Central memory CD8-positive, alpha-beta T cell (primary cell): ENCODE measurements at regions not wholly inside any gene's neighbourhood (a gene's known extent, or its start where the extent isn't known, plus 50 kb on each side); places are given as distances from the start of the nearest gene placed in this dataset.

Experiments used
- ATAC-seq: fragments of 150-1000 bp; cut with Tn5 transposase; replicated peaks from 2 replicates; pipeline ENCODE4 v1.10.0; 2022; ENCODE audit warnings: mild to moderate bottlenecking, moderate FRiP score, moderate number of reproducible peaks; ENCODE audit not compliant: poor library complexity, severe bottlenecking; ENCODE audit errors: extremely low read depth
- DNase-seq, 2 donors: peaks; one replicate each; pipeline ENCODE4 v3.0.0; 2021; ENCODE audit warnings: low spot score in 2 of 2
- H3K27ac Mint-ChIP-seq: one replicate; pipeline ENCODE4 v1.8.0; 2022; ENCODE audit warnings: low read depth, mild to moderate bottlenecking, moderate library complexity, mixed read lengths
- H3K27me3 Mint-ChIP-seq: one replicate; pipeline ENCODE4 v1.8.0; 2022; ENCODE audit warnings: mixed read lengths
- H3K36me3 Mint-ChIP-seq: one replicate; pipeline ENCODE4 v1.8.0; 2022; ENCODE audit warnings: mild to moderate bottlenecking, moderate library complexity, mixed read lengths; ENCODE audit not compliant: insufficient read depth
- H3K4me1 Mint-ChIP-seq: one replicate; pipeline ENCODE4 v1.8.0; 2022; ENCODE audit warnings: mixed read lengths
- H3K4me3 Mint-ChIP-seq: one replicate; pipeline ENCODE4 v1.8.0; 2022; ENCODE audit warnings: mild to moderate bottlenecking, moderate library complexity, mixed read lengths
- H3K9me3 Mint-ChIP-seq: one replicate; pipeline ENCODE4 v1.8.0; 2022; ENCODE audit warnings: mixed read lengths

- no peak overlapping the region for H3K4me3 Mint-ChIP-seq
- H3K4me1 Mint-ChIP-seq, result no peaks in the 10 kb centered on the region
- H3K9me3 Mint-ChIP-seq, result peaks cover 24% of the 10 kb centered on the region
- peaks cover 1% of the 10 kb centered on the region for H3K36me3 Mint-ChIP-seq
- DNase-seq (no peak), ATAC-seq (no peak)
- no peaks in the 10 kb centered on the region for H3K27me3 Mint-ChIP-seq
- no peak overlapping the region for H3K27ac Mint-ChIP-seq
Measured at GRCh38 chr13:90197722-90198121, 1149.8 kb upstream of the MIR17HG start.

DNA sequence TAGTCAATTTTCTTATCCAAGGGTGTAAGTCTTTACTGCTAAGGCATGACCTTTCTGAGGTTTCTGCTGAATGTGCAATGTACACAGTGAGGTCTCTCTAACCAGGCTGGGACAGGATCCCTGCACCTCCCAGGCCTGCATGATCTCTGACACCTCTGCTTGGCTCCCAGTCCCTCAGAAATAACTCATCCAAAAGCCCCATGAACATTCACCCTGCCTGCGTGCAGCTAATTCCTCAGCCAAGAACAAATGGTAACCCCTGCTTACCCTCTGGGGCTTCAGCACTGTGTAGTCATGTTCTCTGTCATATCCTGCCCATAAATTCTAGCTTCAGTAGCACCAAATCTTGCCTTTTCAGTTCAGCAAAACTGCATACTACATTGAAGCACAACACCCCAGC is 1146.3 kb upstream of the MIR17HG start:
- Mint-ChIP-seq H3K36me3 (no peaks in the 10 kb centered on the region), H3K9me3 (peaks cover 21% of the 10 kb centered on the region), H3K4me1 (no peaks in the 10 kb centered on the region), H3K27me3 (no peaks in the 10 kb centered on the region), H3K4me3 (no peak overlapping the region), H3K27ac (no peak overlapping the region)
- DNase-seq, result no peak
- no peak for ATAC-seq

- H3K36me3 Mint-ChIP-seq, result no peaks in the 10 kb centered on the region
- H3K27ac Mint-ChIP-seq, result no peak overlapping the region
- DNase-seq (no peak), ATAC-seq (no peak)
- H3K27me3 Mint-ChIP-seq, result no peaks in the 10 kb centered on the region
- H3K9me3 Mint-ChIP-seq, result peaks cover 23% of the 10 kb centered on the region
- no peak overlapping the region for H3K4me3 Mint-ChIP-seq
- no peaks in the 10 kb centered on the region for H3K4me1 Mint-ChIP-seq
Measured at GRCh38 chr13:90201676-90202460, 1145.6 kb upstream of the MIR17HG start.

DNA sequence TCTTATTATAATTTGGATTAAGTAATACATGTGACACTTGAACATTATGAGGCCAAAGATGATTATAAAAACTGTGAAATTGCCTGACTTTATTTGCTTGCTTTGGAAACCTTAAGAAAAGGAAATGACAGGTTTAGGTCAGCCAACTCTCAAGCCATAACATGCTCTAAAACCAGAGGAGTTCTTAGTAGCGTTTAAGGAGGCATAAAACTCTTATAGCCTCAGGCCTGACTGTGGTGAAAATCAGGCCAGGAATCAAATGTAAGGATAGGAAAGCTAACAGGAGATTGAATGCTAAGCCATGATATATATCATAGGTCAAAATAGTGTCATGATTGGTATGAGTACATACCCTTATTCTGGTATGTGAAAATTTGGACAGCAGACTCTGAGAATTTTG is 1142.4 kb upstream of the MIR17HG start:
- Mint-ChIP-seq H3K4me3 (no peak overlapping the region), H3K36me3 (no peaks in the 10 kb centered on the region), H3K27me3 (no peaks in the 10 kb centered on the region), H3K9me3 (peaks cover 32% of the 10 kb centered on the region), H3K27ac (no peak overlapping the region), H3K4me1 (no peaks in the 10 kb centered on the region)
- ATAC-seq, result no peak
- DNase-seq, result no peak

- Mint-ChIP-seq H3K27me3 (no peaks in the 10 kb centered on the region), H3K4me1 (no peaks in the 10 kb centered on the region), H3K4me3 (no peak overlapping the region), H3K27ac (no peak overlapping the region), H3K36me3 (no peaks in the 10 kb centered on the region), H3K9me3 (peaks cover 33% of the 10 kb centered on the region)
- no peak for ATAC-seq
- no peak for DNase-seq
Measured at GRCh38 chr13:90205911-90206310, 1141.6 kb upstream of the MIR17HG start.

DNA sequence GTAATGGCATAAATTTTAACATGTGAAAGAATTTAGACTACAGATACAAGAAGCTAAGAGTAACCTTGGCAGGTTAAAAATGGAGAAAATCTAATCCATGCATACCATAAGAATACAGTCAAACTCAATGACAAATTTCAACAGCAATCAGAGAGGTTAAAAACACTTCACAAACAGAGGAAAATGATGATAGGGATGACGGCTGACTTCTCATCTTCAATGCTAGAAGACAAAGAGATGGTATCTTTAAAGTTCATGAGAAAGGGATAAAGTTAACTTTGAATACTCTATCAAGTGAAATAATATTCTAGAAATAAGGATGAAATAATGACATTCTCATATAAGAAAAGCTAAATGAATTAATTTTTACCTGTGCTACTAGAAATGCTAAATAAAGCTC is 1130.2 kb upstream of the MIR17HG start:
- DNase-seq (no peak), ATAC-seq (no peak)
- no peaks in the 10 kb centered on the region for H3K27me3 Mint-ChIP-seq
- H3K9me3 Mint-ChIP-seq, result peaks cover 5% of the 10 kb centered on the region
- no peaks in the 10 kb centered on the region for H3K36me3 Mint-ChIP-seq
- H3K4me3 Mint-ChIP-seq, result no peak overlapping the region
- no peak overlapping the region for H3K27ac Mint-ChIP-seq
- H3K4me1 Mint-ChIP-seq, result no peaks in the 10 kb centered on the region

DNA sequence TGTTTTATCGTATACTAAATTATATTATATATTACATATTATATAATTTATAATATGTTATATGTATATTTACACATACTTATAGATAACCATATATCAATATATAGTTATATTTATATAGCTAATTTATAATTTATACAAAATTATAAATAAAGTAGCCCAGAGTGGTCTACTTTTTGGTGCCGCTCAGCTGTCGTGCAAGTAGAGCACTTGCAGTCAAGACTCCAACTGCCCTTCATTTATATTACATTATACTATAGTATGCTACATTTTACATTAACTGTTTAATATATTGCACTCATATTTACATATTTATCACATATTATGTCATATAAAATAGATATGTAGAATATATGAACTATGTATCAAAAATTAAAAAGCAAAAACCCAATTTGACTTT is 1124.7 kb upstream of the MIR17HG start:
- no peaks in the 10 kb centered on the region for H3K27me3 Mint-ChIP-seq
- H3K4me3 Mint-ChIP-seq, result no peak overlapping the region
- H3K4me1 Mint-ChIP-seq, result no peaks in the 10 kb centered on the region
- H3K27ac Mint-ChIP-seq, result no peak overlapping the region
- peaks cover 10% of the 10 kb centered on the region for H3K9me3 Mint-ChIP-seq
- ATAC-seq (no peak), DNase-seq (no peak)
- H3K36me3 Mint-ChIP-seq, result peaks cover 2% of the 10 kb centered on the region

- Mint-ChIP-seq H3K27me3 (no peaks in the 10 kb centered on the region), H3K36me3 (no peaks in the 10 kb centered on the region), H3K4me1 (no peaks in the 10 kb centered on the region), H3K4me3 (no peak overlapping the region), H3K9me3 (peaks cover 24% of the 10 kb centered on the region), H3K27ac (no peak overlapping the region)
- ATAC-seq, result no peak
- DNase-seq, result no peak
Measured at GRCh38 chr13:90230311-90230710, 1117.2 kb upstream of the MIR17HG start.

DNA sequence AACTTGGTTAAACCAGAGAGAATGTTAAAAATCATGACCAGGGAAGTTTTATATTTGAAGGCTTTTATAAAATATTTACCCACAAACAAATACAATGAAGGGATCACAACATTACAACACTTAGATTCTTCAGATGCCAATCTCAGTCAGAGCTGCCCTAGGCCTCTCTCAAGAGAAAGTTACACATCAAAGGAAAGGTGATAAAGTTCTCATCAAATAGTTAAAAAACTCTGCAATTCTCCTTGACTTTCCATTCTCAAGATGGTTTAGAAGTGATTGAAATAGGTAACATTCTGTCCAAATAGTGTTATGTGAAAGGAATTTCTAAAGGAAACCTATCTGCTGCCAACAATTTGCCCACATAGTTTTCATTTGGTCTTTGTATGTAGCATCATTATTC is 1115.2 kb upstream of the MIR17HG start:
- Mint-ChIP-seq H3K4me3 (no peak overlapping the region), H3K27me3 (no peaks in the 10 kb centered on the region), H3K27ac (no peak overlapping the region), H3K36me3 (no peaks in the 10 kb centered on the region), H3K4me1 (no peaks in the 10 kb centered on the region), H3K9me3 (peaks cover 23% of the 10 kb centered on the region)
- ATAC-seq (no peak), DNase-seq (no peak)

- peaks cover 26% of the 10 kb centered on the region for H3K9me3 Mint-ChIP-seq
- H3K4me1 Mint-ChIP-seq, result no peaks in the 10 kb centered on the region
- no peaks in the 10 kb centered on the region for H3K36me3 Mint-ChIP-seq
- no peak overlapping the region for H3K27ac Mint-ChIP-seq
- ATAC-seq (no peak), DNase-seq (no peak)
- H3K27me3 Mint-ChIP-seq, result no peaks in the 10 kb centered on the region
- no peak overlapping the region for H3K4me3 Mint-ChIP-seq
Measured at GRCh38 chr13:90233933-90234672, 1113.4 kb upstream of the MIR17HG start.

GRCh38 chr13:90237852-90238251 is 1109.6 kb upstream of the MIR17HG start:
- ATAC-seq (no peak), DNase-seq (no peak)
- no peaks in the 10 kb centered on the region for H3K36me3 Mint-ChIP-seq
- H3K27ac Mint-ChIP-seq, result no peak overlapping the region
- H3K9me3 Mint-ChIP-seq, result peaks cover 25% of the 10 kb centered on the region
- H3K4me3 Mint-ChIP-seq, result no peak overlapping the region
- no peaks in the 10 kb centered on the region for H3K4me1 Mint-ChIP-seq
- no peaks in the 10 kb centered on the region for H3K27me3 Mint-ChIP-seq

- no peaks in the 10 kb centered on the region for H3K27me3 Mint-ChIP-seq
- H3K27ac Mint-ChIP-seq, result no peak overlapping the region
- no peaks in the 10 kb centered on the region for H3K36me3 Mint-ChIP-seq
- DNase-seq (no peak), ATAC-seq (no peak)
- no peak overlapping the region for H3K4me3 Mint-ChIP-seq
- peaks cover 25% of the 10 kb centered on the region for H3K9me3 Mint-ChIP-seq
- no peaks in the 10 kb centered on the region for H3K4me1 Mint-ChIP-seq
Measured at GRCh38 chr13:90238413-90238812, 1109.1 kb upstream of the MIR17HG start.

DNA sequence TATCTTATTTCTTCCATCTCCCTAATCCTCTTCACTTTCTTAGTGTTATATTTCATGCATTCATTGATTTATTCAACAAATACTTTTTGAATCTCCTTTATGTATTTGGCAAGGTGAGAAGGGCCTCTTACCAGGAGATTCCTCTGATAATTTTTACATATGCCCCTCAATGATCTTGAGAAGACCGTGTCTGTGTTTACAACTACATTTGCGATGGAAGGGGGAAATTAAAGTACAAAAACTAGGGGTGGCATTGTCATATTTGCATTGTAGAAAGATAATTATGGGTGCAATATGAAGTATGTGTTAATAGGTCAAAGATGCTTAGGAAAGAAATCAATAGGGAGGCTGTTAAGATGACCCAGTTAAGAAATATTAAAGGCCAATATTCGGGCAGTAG is 1108.4 kb upstream of the MIR17HG start:
- Mint-ChIP-seq H3K4me1 (no peaks in the 10 kb centered on the region), H3K27ac (no peak overlapping the region), H3K9me3 (peaks cover 25% of the 10 kb centered on the region), H3K4me3 (no peak overlapping the region), H3K36me3 (no peaks in the 10 kb centered on the region), H3K27me3 (no peaks in the 10 kb centered on the region)
- DNase-seq (no peak), ATAC-seq (no peak)
